ENCODE measurements at regions not wholly inside any gene's neighbourhood (a gene's known extent, or its start where the extent isn't known, plus 50 kb on each side); places are given as distances from the start of the nearest gene placed in this dataset.

GRCh38 chr5:18805376-18805775 is 1171.1 kb downstream of the TAF11L14 start:
- TF ChIP-seq CTCF (IDR thresholded peaks at IDR 0.05), result no peak
- TF ChIP-seq POLR2A (IDR thresholded peaks at IDR 0.05), result no peak
